Endothelial cell of umbilical vein (primary cell): ENCODE measurements at regions not wholly inside any gene's neighbourhood (a gene's known extent, or its start where the extent isn't known, plus 50 kb on each side); places are given as distances from the start of the nearest gene placed in this dataset.

Source experiments
- BruUV-seq: library from RNA; stranded (reverse); fragments of 400-500 nt; replicated peaks from 2 replicates; lab custom pipeline; 2021; lab: Mats Ljungman, UMichigan
- CTCF ChIA-PET: fragments of 300-600, 350-600 bp; sonication (Branson Sonifier 250); formaldehyde crosslinking; loops from one replicate; lab custom pipeline; 2021; ENCODE audit warnings: antibody characterized with exemption, inconsistent platforms; lab: Charles Lee
- POLR2A ChIA-PET: fragments of 300-600, 350-600 bp; sonication (Branson Sonifier 250); formaldehyde crosslinking; loops from one replicate; lab custom pipeline; 2021; ENCODE audit warnings: antibody characterized with exemption, inconsistent platforms; lab: Charles Lee
- DNase-seq: peaks from one replicate; pipeline ENCODE4 v3.0.0-alpha.2; 2011; ENCODE audit warnings: low read depth, low spot score
- FAIRE-seq: peaks from 2 replicates; lab custom pipeline; 2011; peaks lifted over from hg19 to GRCh38; lab: Jason Lieb, UNC
- H2AFZ ChIP-seq: 2 replicates; pipeline ENCODE4 v1.6.0; 2012; ENCODE audit warnings: low read depth, low read length, control low read depth, inconsistent platforms
- H3K27ac ChIP-seq: 2 replicates; pipeline ENCODE4 v1.5.1; 2011; ENCODE audit warnings: low read depth, mild to moderate bottlenecking, control low read depth, low read length, moderate library complexity; ENCODE audit not compliant: insufficient read depth
- H3K27me3 ChIP-seq, 2 experiments: 2 replicates each; pipeline versions ENCODE4 v1.6.0 to v1.6.1; 2011; ENCODE audit warnings: low read length in 2 of 2, mixed read lengths in 1 of 2; ENCODE audit not compliant: control insufficient read depth in 2 of 2, insufficient read depth in 2 of 2
- H3K36me3 ChIP-seq, 2 experiments: 2 replicates in 1 of 2; 3 replicates in 1 of 2; pipeline ENCODE4 v1.5.1; 2011; ENCODE audit warnings: low read length in 2 of 2, mild to moderate bottlenecking in 1 of 2, moderate library complexity in 1 of 2; ENCODE audit not compliant: control insufficient read depth in 2 of 2, insufficient read depth in 2 of 2; ENCODE audit errors: extremely low read depth in 1 of 2
- H3K4me1 ChIP-seq: 3 replicates; pipeline ENCODE4 v1.5.1; 2011; ENCODE audit warnings: mild to moderate bottlenecking, low read length; ENCODE audit not compliant: control insufficient read depth, insufficient read depth; ENCODE audit errors: extremely low read depth
- H3K4me2 ChIP-seq: 2 replicates; pipeline ENCODE4 v1.6.1; 2011; ENCODE audit warnings: low read length, control low read depth, mixed read lengths; ENCODE audit not compliant: insufficient read depth
- H3K4me3 ChIP-seq, 3 experiments: fragments of 200-600 bp in 1 of 3; sonication (generic), shearing (Covaris generic) in 1 of 3; replicated peaks in 1 of 3; 2 replicates each; pipeline ENCODE4 v1.5.1; 2011 to 2016; ENCODE audit warnings: control low read depth in 3 of 3, low read length in 3 of 3, mild to moderate bottlenecking in 2 of 3, inconsistent platforms in 1 of 3, low read depth in 1 of 3, moderate library complexity in 1 of 3; ENCODE audit not compliant: insufficient read depth in 1 of 3
- H3K79me2 ChIP-seq: 2 replicates; pipeline ENCODE4 v1.6.0; 2012; ENCODE audit warnings: low read length, inconsistent platforms; ENCODE audit not compliant: control insufficient read depth, insufficient read depth
- H3K9ac ChIP-seq: replicated peaks from 2 replicates; pipeline ENCODE3; 2011; ENCODE audit warnings: low read length, control low read depth; ENCODE audit not compliant: insufficient read depth; ENCODE audit errors: extremely low read depth
- H3K9me1 ChIP-seq: replicated peaks from 3 replicates; pipeline ENCODE4 v1.6.0; 2011; ENCODE audit warnings: mild to moderate bottlenecking, low read length; ENCODE audit not compliant: control insufficient read depth, insufficient read depth; ENCODE audit errors: extremely low read depth
- H3K9me3 ChIP-seq: replicated peaks from 2 replicates; pipeline ENCODE4 v1.5.1; 2012; ENCODE audit warnings: low read length, inconsistent platforms; ENCODE audit not compliant: control insufficient read depth, insufficient read depth
- H4K20me1 ChIP-seq: replicated peaks from 2 replicates; pipeline ENCODE3; 2011; ENCODE audit warnings: mild to moderate bottlenecking, low read length; ENCODE audit not compliant: control insufficient read depth, insufficient read depth; ENCODE audit errors: extremely low read depth
- CTCF ChIP-seq, 2 donors: IDR thresholded peaks; 1 replicate in 1 of 2; 2 replicates in 1 of 2; pipeline ENCODE4 v1.5.1; 2011; ENCODE audit warnings: low read length in 2 of 2, mild to moderate bottlenecking in 2 of 2, moderate library complexity in 2 of 2, control low read depth in 1 of 2, inconsistent platforms in 1 of 2, low read depth in 1 of 2; ENCODE audit not compliant: insufficient read depth in 1 of 2; ENCODE audit errors: extremely low read depth in 1 of 2
- EZH2 ChIP-seq: IDR thresholded peaks from 2 replicates; pipeline ENCODE4 v1.6.1; 2012; ENCODE audit warnings: borderline replicate concordance, low read depth, mild to moderate bottlenecking, moderate library complexity, low read length, inconsistent platforms; ENCODE audit not compliant: severe bottlenecking
- FOS ChIP-seq: IDR thresholded peaks from 2 replicates; pipeline ENCODE4 v1.6.1; 2011; ENCODE audit warnings: mild to moderate bottlenecking, low read length, moderate library complexity, borderline replicate concordance; ENCODE audit not compliant: insufficient read depth
- GATA2 ChIP-seq: IDR thresholded peaks from 2 replicates; pipeline ENCODE4 v1.7.0; 2011; ENCODE audit warnings: low read depth, mild to moderate bottlenecking, moderate library complexity, mixed read lengths, low read length; ENCODE audit not compliant: insufficient read length, insufficient read depth
- JUN ChIP-seq: IDR thresholded peaks from 2 replicates; pipeline ENCODE4 v1.6.1; 2011; ENCODE audit warnings: borderline replicate concordance, low read depth; ENCODE audit not compliant: insufficient read length, insufficient read depth
- MAX ChIP-seq: IDR thresholded peaks from 2 replicates; pipeline ENCODE4 v1.6.1; 2011; ENCODE audit not compliant: insufficient read depth, insufficient read length
- MYC ChIP-seq: IDR thresholded peaks from one replicate; pipeline ENCODE4 v1.6.1; 2011; ENCODE audit warnings: mild to moderate bottlenecking, low read depth, low read length
- POLR2A ChIP-seq: IDR thresholded peaks from 2 replicates; pipeline ENCODE4 v1.6.1; 2012; ENCODE audit warnings: low read depth, mild to moderate bottlenecking, control low read depth, low read length
- POLR2AphosphoS5 ChIP-seq: IDR thresholded peaks from 2 replicates; pipeline ENCODE4 v1.6.1; 2012; ENCODE audit warnings: low read depth, mild to moderate bottlenecking, control low read depth, low read length, moderate library complexity; ENCODE audit not compliant: insufficient read depth
- dilution Hi-C: fragments of 300-500 bp; cut with MboI; formaldehyde crosslinking; loops from one replicate; pipeline ENCODE4 v1.15.0; 2019; ENCODE audit warnings: low sequenced_read_pairs; ENCODE audit not compliant: extremely low pct_ligation_motif_present
- intact Hi-C: fragments of 100-400 bp; cut with micrococcal nuclease; formaldehyde crosslinking; loops from one replicate; pipeline ENCODE4 v1.10.0; 2022

GRCh38 chr7:106808967-106809635, 56.0 kb upstream of the PIK3CG start:
- Histone ChIP-seq H3K27me3 (peaks cover 9 to 11% of the 10 kb centered on the region in 2 experiments), H4K20me1 (no peaks in the 10 kb centered on the region), H3K9ac (no peak overlapping the region), H3K79me2 (no peaks in the 10 kb centered on the region), H3K9me3 (no peaks in the 10 kb centered on the region), H3K36me3 (no peaks in the 10 kb centered on the region), H3K4me3 (no peak overlapping the region), H2AFZ (no peak overlapping the region), H3K4me1 (peaks cover 5% of the 10 kb centered on the region), H3K27ac (no peak overlapping the region), H3K4me2 (no peak overlapping the region), H3K9me1 (no peaks in the 10 kb centered on the region)
- no TSS peak for BruUV-seq
- TF ChIP-seq EZH2 = no peak
- no peak for TF ChIP-seq MYC
- no peak for TF ChIP-seq POLR2A
- no peak for TF ChIP-seq FOS
- TF ChIP-seq CTCF (IDR thresholded peaks at IDR 0.05; ENCODE audit: extremely low read depth in 1 of 2, insufficient read depth in 1 of 2, low read depth in 1 of 2, low read length in 2 of 2) = no peak
- FAIRE-seq (no peak), DNase-seq (no peak)
- intact Hi-C loops (no loop called here), dilution Hi-C loops (no loop called here)
- ChIA-PET POLR2A (no interaction called here), CTCF (interaction anchor here (0.7 kb wide), 1 partner anchor 138 kb away, joined by 3 read pairs; no protein-coding TSS in a partner anchor)

GRCh38 chr7:106811472-106811871, 53.6 kb upstream of the PIK3CG start:
- Histone ChIP-seq H3K4me2 (no peak overlapping the region), H4K20me1 (no peaks in the 10 kb centered on the region), H3K27me3 (peaks cover 1 to 4% of the 10 kb centered on the region in 2 experiments), H2AFZ (no peak overlapping the region), H3K36me3 (no peaks in the 10 kb centered on the region), H3K9me3 (no peaks in the 10 kb centered on the region), H3K27ac (no peak overlapping the region), H3K4me1 (peaks cover 5% of the 10 kb centered on the region), H3K9ac (no peak overlapping the region), H3K4me3 (no peak overlapping the region), H3K79me2 (no peaks in the 10 kb centered on the region), H3K9me1 (no peaks in the 10 kb centered on the region)
- FAIRE-seq (no peak), DNase-seq (no peak)
- BruUV-seq = no TSS peak
- TF ChIP-seq POLR2A (no peak), GATA2 (no peak), FOS (no peak), MAX (no peak), EZH2 (no peak), POLR2AphosphoS5 (no peak), JUN (no peak)
- intact Hi-C loops (no loop called here), dilution Hi-C loops (no loop called here)
- ChIA-PET POLR2A (no interaction called here), CTCF (interaction anchor here (1.0 kb wide), 2 partner anchors 171 to 338 kb away, joined by 3 read pairs; no protein-coding TSS in a partner anchor)
